GM12892 (cell line): ENCODE measurements at regions not wholly inside any gene's neighbourhood (a gene's known extent, or its start where the extent isn't known, plus 50 kb on each side); places are given as distances from the start of the nearest gene placed in this dataset.

Experiments used
- POLR2A ChIP-seq: IDR thresholded peaks from 2 replicates; pipeline ENCODE4 v1.6.1; 2011; ENCODE audit warnings: low read depth, low read length, control low read depth
- POLR2AphosphoS5 ChIP-seq: IDR thresholded peaks from 2 replicates; pipeline ENCODE4 v1.6.1; 2011; ENCODE audit warnings: low read depth, low read length, control low read depth
- TAF1 ChIP-seq: IDR thresholded peaks from 2 replicates; pipeline ENCODE4 v1.6.1; 2011; ENCODE audit warnings: low read depth, mild to moderate bottlenecking, control low read depth, low read length, borderline replicate concordance

DNA sequence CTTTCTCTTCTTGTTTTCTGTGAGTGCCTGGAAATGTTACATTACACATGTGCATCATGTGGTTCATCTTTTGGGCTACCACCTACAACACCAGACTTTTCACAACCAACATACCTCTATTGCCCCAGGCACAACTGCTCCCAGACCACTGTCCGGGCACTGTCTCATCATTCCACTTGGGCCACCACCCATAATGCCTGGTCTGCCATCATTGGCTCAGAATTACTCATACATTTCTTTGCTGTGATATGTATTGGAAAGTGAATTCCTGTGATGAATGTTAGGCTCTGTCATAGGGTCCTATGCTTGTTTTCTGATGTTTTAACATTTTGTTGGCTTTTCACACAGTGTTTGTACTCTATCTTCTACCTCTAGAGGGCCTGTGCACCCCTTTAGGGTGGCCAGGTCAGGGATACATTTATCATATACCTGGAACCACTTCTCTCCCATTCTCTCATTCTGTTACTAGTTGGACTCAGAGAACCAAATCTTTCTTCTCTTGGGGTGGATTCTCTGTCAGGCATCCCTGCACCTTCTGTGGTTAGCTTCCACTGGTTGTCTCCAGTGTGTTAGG lies 172.8 kb downstream of the NHLRC3 start:
- TF ChIP-seq TAF1 (no peak), POLR2AphosphoS5 (no peak), POLR2A (no peak)
